H54 (cell line): ENCODE measurements at regions not wholly inside any gene's neighbourhood (a gene's known extent, or its start where the extent isn't known, plus 50 kb on each side); places are given as distances from the start of the nearest gene placed in this dataset.

Source experiments
- DNase-seq: peaks from one replicate; pipeline ENCODE4 v3.0.0; 2011; ENCODE audit warnings: low spot score, mixed read lengths; ENCODE audit not compliant: insufficient read length
- FAIRE-seq: peaks from 3 replicates; lab custom pipeline; 2011; peaks lifted over from hg19 to GRCh38; lab: Jason Lieb, UNC
- POLR2A ChIP-seq: IDR thresholded peaks from 2 replicates; pipeline ENCODE4 v1.6.1; 2011; ENCODE audit warnings: low read depth, mild to moderate bottlenecking, low read length

DNA sequence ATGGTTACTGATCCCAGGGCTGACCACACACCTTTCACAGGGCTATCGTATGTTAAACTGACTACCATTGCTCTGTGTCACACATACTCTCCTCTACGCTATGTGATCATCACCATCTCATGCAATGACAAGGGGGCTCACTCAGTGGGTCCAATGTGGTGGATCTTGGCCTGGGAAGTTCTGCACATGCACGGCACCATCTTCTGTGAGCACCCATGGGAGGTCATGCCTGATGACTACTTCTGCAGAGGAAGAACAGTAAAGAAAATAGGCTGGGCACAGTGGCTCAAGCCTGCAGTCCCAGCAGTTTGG, 60.0 kb upstream of the FOXD3 start:
- DNase-seq (no peak), FAIRE-seq (no peak)
- no peak for TF ChIP-seq POLR2A

DNA sequence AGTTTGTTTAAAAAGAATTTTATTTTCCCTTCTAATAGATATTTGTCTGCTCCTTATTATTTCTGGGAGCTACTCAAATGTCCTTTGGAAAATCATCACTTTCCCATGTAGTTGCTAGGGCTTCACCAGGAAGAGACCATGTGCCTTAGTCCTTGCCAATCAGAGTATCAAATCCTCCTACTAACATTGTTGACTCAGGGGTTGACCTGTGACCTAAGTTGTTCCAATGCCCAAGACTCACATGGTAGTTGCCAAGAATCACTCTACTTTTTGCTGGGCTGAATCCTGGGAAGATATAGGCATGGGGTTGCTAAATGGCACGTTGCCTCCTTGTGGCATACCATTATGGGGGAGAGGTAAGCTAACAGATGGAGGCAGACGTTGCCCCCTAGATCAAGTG, 58.2 kb upstream of the FOXD3 start:
- no peak for DNase-seq
- FAIRE-seq = no peak
- no peak for TF ChIP-seq POLR2A

DNA sequence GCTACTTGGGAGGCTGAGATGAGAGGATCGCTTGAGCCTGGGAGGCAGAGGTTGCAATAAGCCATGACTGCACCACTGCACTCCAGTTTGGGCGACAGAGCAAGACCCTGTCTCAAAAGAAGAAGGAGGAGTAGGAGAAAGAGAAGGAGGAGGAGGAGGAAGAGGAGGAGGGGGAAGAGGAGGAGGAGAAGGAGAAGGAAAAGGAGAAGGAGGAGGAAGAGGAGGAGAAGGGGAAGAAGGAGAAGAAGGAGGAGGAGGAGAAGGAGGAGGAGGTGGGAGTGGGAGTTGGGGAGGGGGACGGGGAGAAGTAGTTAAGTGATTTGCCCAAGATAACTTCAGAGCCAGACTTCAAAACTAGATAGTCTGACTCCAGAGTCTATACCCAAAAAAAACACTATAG, 55.5 kb upstream of the FOXD3 start:
- no peak for TF ChIP-seq POLR2A
- FAIRE-seq (no peak), DNase-seq (no peak)

DNA sequence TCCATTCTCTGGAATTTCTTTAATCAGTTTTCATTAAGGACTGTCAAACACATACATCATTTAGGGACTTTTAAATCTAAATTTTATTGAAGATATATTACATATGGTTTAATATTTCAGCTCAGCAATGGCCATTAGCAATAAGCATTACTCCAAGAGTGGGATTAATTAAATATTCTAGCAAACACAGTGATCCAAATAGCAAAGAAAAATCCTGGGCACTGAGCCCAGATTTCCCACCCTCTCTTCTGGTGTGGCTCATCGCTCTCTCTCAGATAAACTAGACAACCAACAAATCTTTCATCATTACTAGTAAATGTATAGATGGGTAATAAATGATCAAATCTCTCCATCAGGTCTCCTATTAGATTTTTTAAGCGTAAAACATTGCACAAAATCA, 53.5 kb upstream of the FOXD3 start:
- no peak for TF ChIP-seq POLR2A
- DNase-seq (no peak), FAIRE-seq (no peak)

DNA sequence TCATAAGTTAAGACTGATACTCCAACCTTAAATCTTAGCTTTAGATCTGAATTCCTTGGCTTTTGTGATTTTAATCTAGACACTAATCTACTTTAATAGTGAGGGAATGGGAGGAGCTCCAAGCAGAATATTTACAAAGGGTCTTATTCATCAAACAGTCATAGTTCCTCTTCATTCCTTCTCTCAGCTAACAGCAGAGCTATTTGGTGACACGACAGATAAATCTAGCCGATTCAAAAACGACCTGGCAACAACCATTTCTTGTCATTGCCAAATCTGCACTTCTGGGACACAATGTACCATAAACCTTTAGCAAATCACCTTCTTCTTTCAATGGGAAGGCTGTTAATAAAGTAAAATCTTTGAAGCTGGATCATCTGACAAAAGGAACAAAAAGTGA, 52.8 kb upstream of the FOXD3 start:
- no peak for TF ChIP-seq POLR2A
- FAIRE-seq (no peak), DNase-seq (no peak)
